ENCODE measurements at regions not wholly inside any gene's neighbourhood (a gene's known extent, or its start where the extent isn't known, plus 50 kb on each side); places are given as distances from the start of the nearest gene placed in this dataset.

DNA sequence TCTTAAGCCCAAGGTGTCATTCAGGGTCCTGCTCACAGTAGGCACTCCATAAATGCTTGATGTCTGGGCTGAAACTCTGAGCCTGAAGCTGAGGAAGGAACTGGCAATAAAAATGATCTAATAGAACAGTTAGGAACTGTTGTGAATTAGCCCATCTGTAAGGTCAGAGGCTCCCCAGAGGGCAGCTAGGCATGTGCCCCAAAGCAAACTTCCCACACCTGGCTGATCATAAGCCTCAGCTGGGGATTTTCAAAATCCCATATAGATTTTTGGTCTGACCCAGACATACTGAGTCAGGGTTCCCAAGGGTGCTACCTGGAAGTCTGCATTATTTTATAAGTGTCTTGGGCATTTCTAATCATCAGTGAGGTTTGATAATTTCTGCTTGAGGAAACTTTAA, 309.4 kb upstream of the PROX1 start:
- H3K36me3 Mint-ChIP-seq (ENCODE audit: low read depth) = no peaks in the 10 kb centered on the region
- H3K9me3 Mint-ChIP-seq = no peaks in the 10 kb centered on the region
- no peaks in the 10 kb centered on the region for H3K4me1 Mint-ChIP-seq (ENCODE audit: low read depth)
- no peak overlapping the region for H3K27ac Mint-ChIP-seq
- H3K4me3 Mint-ChIP-seq = no peak overlapping the region
- no peaks in the 10 kb centered on the region for H3K27me3 Mint-ChIP-seq

GRCh38 chr1:213678753-213679152, 309.0 kb upstream of the PROX1 start:
- Mint-ChIP-seq H3K4me1 (ENCODE audit: low read depth) (no peaks in the 10 kb centered on the region), H3K27ac (no peak overlapping the region), H3K36me3 (ENCODE audit: low read depth) (no peaks in the 10 kb centered on the region), H3K9me3 (no peaks in the 10 kb centered on the region), H3K27me3 (no peaks in the 10 kb centered on the region), H3K4me3 (no peak overlapping the region)

- Mint-ChIP-seq H3K27ac (no peak overlapping the region), H3K27me3 (no peaks in the 10 kb centered on the region), H3K36me3 (ENCODE audit: low read depth) (no peaks in the 10 kb centered on the region), H3K4me3 (no peak overlapping the region), H3K9me3 (no peaks in the 10 kb centered on the region), H3K4me1 (ENCODE audit: low read depth) (no peaks in the 10 kb centered on the region)
These were observed 308.6 kb upstream of the PROX1 start for GRCh38 chr1:213679153-213679552.

- no peaks in the 10 kb centered on the region for H3K36me3 Mint-ChIP-seq (ENCODE audit: low read depth)
- no peak overlapping the region for H3K4me3 Mint-ChIP-seq
- H3K9me3 Mint-ChIP-seq = no peaks in the 10 kb centered on the region
- no peak overlapping the region for H3K27ac Mint-ChIP-seq
- H3K4me1 Mint-ChIP-seq (ENCODE audit: low read depth) = no peaks in the 10 kb centered on the region
- no peaks in the 10 kb centered on the region for H3K27me3 Mint-ChIP-seq
These were observed 307.0 kb upstream of the PROX1 start for GRCh38 chr1:213680677-213681325.

DNA sequence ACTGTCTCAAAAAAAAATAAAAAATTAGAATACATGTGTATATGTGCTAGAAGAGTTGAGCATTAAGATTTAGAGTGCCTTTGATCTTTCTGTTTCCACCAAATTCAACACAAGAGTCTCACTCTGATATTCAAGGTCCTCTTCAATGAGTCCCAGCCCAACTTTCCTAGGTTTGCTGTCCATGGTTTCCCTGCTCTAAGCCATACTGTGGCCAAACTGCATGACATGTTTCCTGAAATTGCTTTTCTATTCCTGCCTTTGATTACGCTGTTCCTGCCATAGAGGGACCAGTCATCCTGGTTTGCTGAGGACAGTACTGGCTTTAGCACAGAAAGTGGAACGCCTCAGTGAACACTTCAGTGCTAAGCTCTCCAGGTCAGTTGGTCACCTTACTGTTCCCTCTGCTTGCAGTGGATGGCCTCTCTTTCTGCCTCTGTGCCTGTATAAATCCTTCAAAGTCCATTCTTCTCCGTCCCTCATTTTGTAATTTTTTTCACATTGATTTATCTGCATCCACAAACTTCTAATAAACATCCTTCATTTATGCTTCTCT, 305.9 kb upstream of the PROX1 start:
- Mint-ChIP-seq H3K4me1 (ENCODE audit: low read depth) (no peaks in the 10 kb centered on the region), H3K36me3 (ENCODE audit: low read depth) (no peaks in the 10 kb centered on the region), H3K9me3 (no peaks in the 10 kb centered on the region), H3K4me3 (no peak overlapping the region), H3K27ac (no peak overlapping the region), H3K27me3 (no peaks in the 10 kb centered on the region)

GRCh38 chr1:213683529-213683928, 304.2 kb upstream of the PROX1 start:
- Mint-ChIP-seq H3K4me3 (no peak overlapping the region), H3K9me3 (no peaks in the 10 kb centered on the region), H3K4me1 (ENCODE audit: low read depth) (no peaks in the 10 kb centered on the region), H3K36me3 (ENCODE audit: low read depth) (no peaks in the 10 kb centered on the region), H3K27me3 (no peaks in the 10 kb centered on the region), H3K27ac (no peak overlapping the region)

DNA sequence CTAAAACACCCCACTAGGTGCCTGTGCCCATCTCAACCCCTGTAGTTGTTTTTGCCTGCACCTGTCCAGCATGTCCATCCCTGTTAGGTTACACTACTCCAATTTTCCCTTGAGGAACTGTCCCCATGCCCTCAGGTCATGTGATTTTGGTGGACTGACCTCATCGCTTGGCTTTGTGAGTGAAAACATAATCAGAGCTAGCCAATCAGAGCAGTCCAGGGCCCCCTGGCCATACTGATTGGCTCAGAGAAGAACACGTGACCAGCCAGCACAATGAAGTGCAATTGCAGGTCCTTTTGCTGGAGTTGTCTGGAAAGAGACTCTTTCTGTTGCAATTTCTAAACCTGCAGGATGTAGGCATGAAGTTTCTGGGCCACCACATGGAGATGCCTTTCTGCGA, 303.3 kb upstream of the PROX1 start:
- Mint-ChIP-seq H3K36me3 (ENCODE audit: low read depth) (no peaks in the 10 kb centered on the region), H3K4me1 (ENCODE audit: low read depth) (no peaks in the 10 kb centered on the region), H3K27ac (no peak overlapping the region), H3K4me3 (no peak overlapping the region), H3K27me3 (no peaks in the 10 kb centered on the region), H3K9me3 (no peaks in the 10 kb centered on the region)

DNA sequence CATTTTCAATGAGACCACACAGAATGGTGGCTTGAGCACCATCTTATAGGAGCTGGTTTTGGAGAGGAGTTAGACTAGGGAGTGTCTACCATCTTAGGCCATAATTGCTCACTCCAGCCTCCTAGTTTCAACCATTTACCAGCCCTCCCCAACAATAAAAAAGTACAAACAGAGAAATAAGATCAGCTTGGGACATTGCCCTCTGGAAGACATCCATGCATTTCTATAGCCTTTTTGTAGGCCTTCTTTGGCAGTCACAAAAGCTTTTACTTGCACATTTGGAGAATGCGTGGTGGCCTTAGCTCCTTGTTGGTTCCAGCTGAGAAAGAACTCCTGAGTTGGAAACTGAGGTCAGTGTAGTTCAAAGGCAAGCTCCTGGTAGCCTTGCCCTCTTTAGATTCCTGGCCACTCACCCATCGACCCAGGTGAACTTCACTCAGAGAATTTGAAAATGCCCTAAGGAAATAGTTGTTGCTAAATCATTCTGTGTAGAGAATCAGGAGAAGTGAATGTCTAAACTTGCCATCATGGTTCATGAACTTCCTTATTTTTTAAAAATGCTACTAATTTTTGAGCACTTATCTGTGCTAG, 301.7 kb upstream of the PROX1 start:
- Mint-ChIP-seq H3K27me3 (no peaks in the 10 kb centered on the region), H3K36me3 (ENCODE audit: low read depth) (no peaks in the 10 kb centered on the region), H3K27ac (no peak overlapping the region), H3K4me1 (ENCODE audit: low read depth) (no peaks in the 10 kb centered on the region), H3K9me3 (no peaks in the 10 kb centered on the region), H3K4me3 (no peak overlapping the region)

DNA sequence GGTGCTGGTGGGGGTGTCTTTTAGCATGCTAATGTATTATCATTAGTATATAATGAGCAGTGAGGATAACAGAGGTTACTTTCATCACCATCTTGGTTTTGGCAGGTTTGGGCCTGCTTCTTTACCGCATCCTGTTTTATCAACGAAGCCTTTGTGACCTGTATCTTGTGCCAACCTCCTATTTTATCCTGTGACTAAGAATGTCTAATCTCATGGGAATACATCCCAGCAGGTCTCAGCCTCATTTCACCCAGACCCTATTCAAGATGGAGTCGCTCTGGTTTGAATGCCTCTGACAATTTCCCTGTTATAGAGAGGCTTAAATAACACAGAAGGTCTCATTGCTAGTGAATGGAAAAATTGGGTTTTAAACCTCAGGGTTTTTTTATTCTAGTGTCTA, 300.8 kb upstream of the PROX1 start:
- no peaks in the 10 kb centered on the region for H3K9me3 Mint-ChIP-seq
- H3K36me3 Mint-ChIP-seq (ENCODE audit: low read depth) = no peaks in the 10 kb centered on the region
- no peaks in the 10 kb centered on the region for H3K27me3 Mint-ChIP-seq
- H3K4me3 Mint-ChIP-seq = no peak overlapping the region
- H3K4me1 Mint-ChIP-seq (ENCODE audit: low read depth) = no peaks in the 10 kb centered on the region
- H3K27ac Mint-ChIP-seq = no peak overlapping the region

- no peak overlapping the region for H3K27ac Mint-ChIP-seq
- no peaks in the 10 kb centered on the region for H3K9me3 Mint-ChIP-seq
- no peaks in the 10 kb centered on the region for H3K27me3 Mint-ChIP-seq
- H3K4me3 Mint-ChIP-seq = no peak overlapping the region
- no peaks in the 10 kb centered on the region for H3K36me3 Mint-ChIP-seq (ENCODE audit: low read depth)
- H3K4me1 Mint-ChIP-seq (ENCODE audit: low read depth) = no peaks in the 10 kb centered on the region
These were observed 299.9 kb upstream of the PROX1 start for GRCh38 chr1:213687832-213688231.

DNA sequence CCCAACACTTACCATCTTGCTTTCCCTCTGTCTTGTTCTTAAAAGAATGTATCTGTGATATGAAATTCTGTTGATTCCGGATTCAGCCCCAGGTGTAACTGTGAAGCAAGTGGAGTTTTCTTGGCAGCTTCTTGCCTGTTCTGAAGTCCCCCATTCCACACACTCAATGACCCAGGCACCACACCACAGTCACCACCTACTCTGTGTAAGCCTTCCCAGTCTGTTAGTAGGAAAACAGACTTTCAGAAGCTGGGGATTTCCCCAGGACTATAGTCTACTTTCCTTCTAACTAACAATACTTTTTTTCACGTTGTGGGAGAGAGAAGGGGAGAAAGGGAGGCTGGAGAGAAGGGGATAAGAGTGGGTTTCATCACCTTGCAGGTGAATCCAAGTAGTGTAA, 299.1 kb upstream of the PROX1 start:
- no peak overlapping the region for H3K4me3 Mint-ChIP-seq
- H3K4me1 Mint-ChIP-seq (ENCODE audit: low read depth) = no peaks in the 10 kb centered on the region
- no peaks in the 10 kb centered on the region for H3K36me3 Mint-ChIP-seq (ENCODE audit: low read depth)
- no peaks in the 10 kb centered on the region for H3K9me3 Mint-ChIP-seq
- H3K27me3 Mint-ChIP-seq = no peaks in the 10 kb centered on the region
- H3K27ac Mint-ChIP-seq = no peak overlapping the region

GRCh38 chr1:213689260-213689659, 298.5 kb upstream of the PROX1 start:
- no peak overlapping the region for H3K4me3 Mint-ChIP-seq
- H3K36me3 Mint-ChIP-seq (ENCODE audit: low read depth) = no peaks in the 10 kb centered on the region
- H3K9me3 Mint-ChIP-seq = no peaks in the 10 kb centered on the region
- H3K27ac Mint-ChIP-seq = no peak overlapping the region
- no peaks in the 10 kb centered on the region for H3K4me1 Mint-ChIP-seq (ENCODE audit: low read depth)
- H3K27me3 Mint-ChIP-seq = no peaks in the 10 kb centered on the region

- Mint-ChIP-seq H3K36me3 (ENCODE audit: low read depth) (no peaks in the 10 kb centered on the region), H3K4me1 (ENCODE audit: low read depth) (no peaks in the 10 kb centered on the region), H3K4me3 (no peak overlapping the region), H3K27ac (no peak overlapping the region), H3K27me3 (no peaks in the 10 kb centered on the region), H3K9me3 (no peaks in the 10 kb centered on the region)
These were observed 297.3 kb upstream of the PROX1 start for GRCh38 chr1:213690341-213690917.

DNA sequence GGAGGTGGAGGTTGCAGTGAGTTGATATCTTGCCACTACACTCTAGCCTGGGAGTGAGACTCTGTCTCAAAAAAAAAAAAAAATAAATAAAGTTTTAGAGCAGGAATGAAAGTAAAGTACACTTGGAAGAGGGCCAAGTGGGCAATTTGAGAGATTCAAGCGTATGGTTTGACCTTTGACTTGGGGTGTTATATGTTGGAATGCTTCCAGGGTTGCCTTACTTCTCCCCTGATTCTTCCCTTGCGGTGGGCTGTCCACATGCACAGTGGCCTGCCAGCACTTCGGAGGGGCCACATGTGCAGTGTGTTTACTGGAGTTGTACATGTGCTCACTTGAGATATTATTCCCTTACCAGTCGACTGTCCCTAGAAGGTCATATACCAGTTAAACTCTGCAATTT, 295.5 kb upstream of the PROX1 start:
- Mint-ChIP-seq H3K27ac (no peak overlapping the region), H3K4me3 (no peak overlapping the region), H3K36me3 (ENCODE audit: low read depth) (no peaks in the 10 kb centered on the region), H3K27me3 (no peaks in the 10 kb centered on the region), H3K9me3 (no peaks in the 10 kb centered on the region), H3K4me1 (ENCODE audit: low read depth) (no peaks in the 10 kb centered on the region)

- Mint-ChIP-seq H3K27ac (no peak overlapping the region), H3K4me1 (ENCODE audit: low read depth) (no peaks in the 10 kb centered on the region), H3K4me3 (no peak overlapping the region), H3K9me3 (no peaks in the 10 kb centered on the region), H3K27me3 (no peaks in the 10 kb centered on the region), H3K36me3 (ENCODE audit: low read depth) (no peaks in the 10 kb centered on the region)
These were observed 293.9 kb upstream of the PROX1 start for GRCh38 chr1:213693864-213694263.

Measured in stimulated activated naive CD8-positive, alpha-beta T cell treated with anti-CD3 and anti-CD28 coated beads, Interleukin-15, Interleukin-2, amounts not matched to agents 100 ng/mL and 50 ng/mL, for 24 hours (primary cell).